ENCODE measurements at regions not wholly inside any gene's neighbourhood (a gene's known extent, or its start where the extent isn't known, plus 50 kb on each side); places are given as distances from the start of the nearest gene placed in this dataset.
"Not testable (repeated sequence)": the region's sequence is repeated elsewhere in the genome, so short reads cannot be mapped to it uniquely, and the experiment has no call there.

- no peak for DNase-seq
Observed at GRCh38 chr11:109945626-109946321, 147.4 kb upstream of the ZC3H12C start.

GRCh38 chr11:109946322-109946846 lies 146.8 kb upstream of the ZC3H12C start:
- peak; percentile 86 for DNase-seq

- DNase-seq, result no peak
Observed at GRCh38 chr11:109954534-109954933, 138.7 kb upstream of the ZC3H12C start.

- DNase-seq, result no peak
Observed at GRCh38 chr11:109956124-109956793, 136.9 kb upstream of the ZC3H12C start.

GRCh38 chr11:109957000-109957399 lies 136.2 kb upstream of the ZC3H12C start:
- no peak for DNase-seq

- DNase-seq, result no peak
Observed at GRCh38 chr11:109957601-109958000, 135.6 kb upstream of the ZC3H12C start.

- no peak for DNase-seq
Observed at GRCh38 chr11:109958131-109958820, 134.9 kb upstream of the ZC3H12C start.

GRCh38 chr11:109958821-109959166 lies 134.4 kb upstream of the ZC3H12C start:
- no peak for DNase-seq

- peak; percentile 49 for DNase-seq
Observed at GRCh38 chr11:109960831-109961230, 132.4 kb upstream of the ZC3H12C start.

GRCh38 chr11:109961261-109961660 lies 131.9 kb upstream of the ZC3H12C start:
- DNase-seq, result no peak

- DNase-seq, result no peak
Observed at GRCh38 chr11:109963101-109963500, 130.1 kb upstream of the ZC3H12C start.

- DNase-seq, result no peak
Observed at GRCh38 chr11:109964487-109964886, 128.7 kb upstream of the ZC3H12C start.

GRCh38 chr11:109965445-109965844 lies 127.7 kb upstream of the ZC3H12C start:
- DNase-seq, result not testable (repeated sequence)

- not testable (repeated sequence) for DNase-seq
Observed at GRCh38 chr11:109965926-109966325, 127.3 kb upstream of the ZC3H12C start.

GRCh38 chr11:109967136-109967535 lies 126.1 kb upstream of the ZC3H12C start:
- DNase-seq, result not testable (repeated sequence)

GRCh38 chr11:109968299-109968698 lies 124.9 kb upstream of the ZC3H12C start:
- DNase-seq, result no peak

GRCh38 chr11:109968781-109969180 lies 124.4 kb upstream of the ZC3H12C start:
- DNase-seq, result no peak

- DNase-seq, result no peak
Observed at GRCh38 chr11:109970516-109971183, 122.5 kb upstream of the ZC3H12C start.

GRCh38 chr11:109971184-109971523 lies 122.0 kb upstream of the ZC3H12C start:
- DNase-seq, result peak; percentile 51

- no peak for DNase-seq
Observed at GRCh38 chr11:109972181-109972715, 120.9 kb upstream of the ZC3H12C start.

- no peak for DNase-seq
Observed at GRCh38 chr11:109972939-109973338, 120.3 kb upstream of the ZC3H12C start.

GRCh38 chr11:109973486-109973885 lies 119.7 kb upstream of the ZC3H12C start:
- no peak for DNase-seq

GRCh38 chr11:109974523-109974922 lies 118.7 kb upstream of the ZC3H12C start:
- no peak for DNase-seq

Measured in right forelimb (tissue), 1 donor.